ENCODE measurements at regions not wholly inside any gene's neighbourhood (a gene's known extent, or its start where the extent isn't known, plus 50 kb on each side); places are given as distances from the start of the nearest gene placed in this dataset.

DNA sequence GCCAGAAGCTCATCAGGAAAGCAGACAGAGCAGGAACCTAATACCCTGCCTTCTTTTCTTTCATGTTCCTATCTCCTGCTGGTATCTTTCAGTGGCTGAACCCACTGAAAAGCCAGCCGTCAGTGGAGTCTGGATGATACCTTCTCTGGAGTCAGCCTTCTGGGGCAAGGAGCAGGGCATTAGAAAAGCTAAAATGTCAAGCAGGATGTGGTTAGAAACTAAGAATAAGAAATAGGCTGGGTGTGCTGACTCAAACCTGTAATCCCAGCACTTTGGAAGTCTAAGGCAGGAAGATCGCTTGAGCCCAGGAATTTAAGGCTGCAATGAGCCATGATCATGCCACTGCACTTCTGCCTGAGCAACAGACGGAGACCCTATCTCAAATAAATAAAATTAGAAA lies 642.0 kb upstream of the FSHR start:
- DNase-seq = no peak
- TF ChIP-seq, protein P1, sequence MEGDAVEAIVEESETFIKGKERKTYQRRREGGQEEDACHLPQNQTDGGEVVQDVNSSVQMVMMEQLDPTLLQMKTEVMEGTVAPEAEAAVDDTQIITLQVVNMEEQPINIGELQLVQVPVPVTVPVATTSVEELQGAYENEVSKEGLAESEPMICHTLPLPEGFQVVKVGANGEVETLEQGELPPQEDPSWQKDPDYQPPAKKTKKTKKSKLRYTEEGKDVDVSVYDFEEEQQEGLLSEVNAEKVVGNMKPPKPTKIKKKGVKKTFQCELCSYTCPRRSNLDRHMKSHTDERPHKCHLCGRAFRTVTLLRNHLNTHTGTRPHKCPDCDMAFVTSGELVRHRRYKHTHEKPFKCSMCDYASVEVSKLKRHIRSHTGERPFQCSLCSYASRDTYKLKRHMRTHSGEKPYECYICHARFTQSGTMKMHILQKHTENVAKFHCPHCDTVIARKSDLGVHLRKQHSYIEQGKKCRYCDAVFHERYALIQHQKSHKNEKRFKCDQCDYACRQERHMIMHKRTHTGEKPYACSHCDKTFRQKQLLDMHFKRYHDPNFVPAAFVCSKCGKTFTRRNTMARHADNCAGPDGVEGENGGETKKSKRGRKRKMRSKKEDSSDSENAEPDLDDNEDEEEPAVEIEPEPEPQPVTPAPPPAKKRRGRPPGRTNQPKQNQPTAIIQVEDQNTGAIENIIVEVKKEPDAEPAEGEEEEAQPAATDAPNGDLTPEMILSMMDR (IDR thresholded peaks at IDR 0.05) = no peak
- H3K4me1 Mint-ChIP-seq (ENCODE audit: low read depth) = no peaks in the 10 kb centered on the region
- H3K9me3 Mint-ChIP-seq = peaks cover 60% of the 10 kb centered on the region
- H3K4me3 Mint-ChIP-seq = no peak overlapping the region
- H3K27me3 Mint-ChIP-seq (ENCODE audit: insufficient read depth) = no peaks in the 10 kb centered on the region
- H3K27ac Mint-ChIP-seq = no peak overlapping the region
- H3K36me3 Mint-ChIP-seq (ENCODE audit: low read depth) = no peaks in the 10 kb centered on the region; the same call in 1 of the 2 replicates

DNA sequence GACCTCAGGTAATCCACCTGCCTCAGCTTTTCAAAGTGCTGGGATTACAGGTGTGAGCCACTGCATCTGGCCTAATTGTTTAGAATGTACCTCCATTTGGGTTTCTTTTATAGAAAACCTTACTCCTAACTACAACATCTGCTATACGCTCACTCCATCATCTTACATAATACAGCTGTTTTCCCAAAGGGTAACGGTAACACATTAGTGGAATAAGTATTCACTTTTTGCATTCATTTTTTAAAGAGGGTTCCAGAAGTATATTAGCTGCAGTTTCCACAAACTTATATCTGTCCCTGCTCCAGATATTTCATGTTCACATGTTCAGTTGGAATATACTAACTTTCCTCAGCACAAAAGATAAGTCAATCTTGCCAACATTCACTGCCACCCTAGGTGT lies 640.1 kb upstream of the FSHR start:
- H3K4me1 Mint-ChIP-seq (ENCODE audit: low read depth) = no peaks in the 10 kb centered on the region
- H3K36me3 Mint-ChIP-seq (ENCODE audit: low read depth) = no peaks in the 10 kb centered on the region; the same call in 1 of the 2 replicates
- no peak for DNase-seq
- H3K9me3 Mint-ChIP-seq = peaks cover 46% of the 10 kb centered on the region
- H3K27ac Mint-ChIP-seq = no peak overlapping the region
- TF ChIP-seq, protein P1 (IDR thresholded peaks at IDR 0.05) = no peak
- H3K27me3 Mint-ChIP-seq (ENCODE audit: insufficient read depth) = no peaks in the 10 kb centered on the region
- H3K4me3 Mint-ChIP-seq = no peak overlapping the region

DNA sequence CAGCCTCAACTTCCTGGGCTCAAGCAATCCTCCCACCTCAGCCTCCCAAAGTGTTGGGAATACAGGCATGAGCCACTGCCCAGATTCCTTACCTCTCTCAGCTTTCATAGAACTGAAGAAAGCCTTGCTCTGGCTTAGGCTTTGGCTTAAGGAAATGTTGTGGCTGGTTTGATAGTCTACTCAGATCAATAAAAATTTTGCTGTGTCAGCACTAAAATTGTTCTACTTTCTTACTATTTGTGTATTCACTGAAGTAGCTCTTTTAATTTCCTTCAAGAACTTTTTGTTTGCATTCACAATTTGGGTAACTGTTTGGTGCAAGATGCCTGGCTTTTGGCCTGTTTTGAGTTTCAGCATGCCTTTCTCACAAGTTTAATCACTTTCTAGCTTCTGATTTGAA lies 634.0 kb upstream of the FSHR start:
- Mint-ChIP-seq H3K4me1 (ENCODE audit: low read depth) (no peaks in the 10 kb centered on the region), H3K27ac (no peak overlapping the region), H3K9me3 (peaks cover 38% of the 10 kb centered on the region), H3K4me3 (no peak overlapping the region), H3K27me3 (ENCODE audit: insufficient read depth) (no peaks in the 10 kb centered on the region; the same call in 1 of the 2 replicates), H3K36me3 (ENCODE audit: low read depth) (no peaks in the 10 kb centered on the region; the same call in 1 of the 2 replicates)
- TF ChIP-seq, protein P1 (IDR thresholded peaks at IDR 0.05) = no peak
- DNase-seq = no peak

DNA sequence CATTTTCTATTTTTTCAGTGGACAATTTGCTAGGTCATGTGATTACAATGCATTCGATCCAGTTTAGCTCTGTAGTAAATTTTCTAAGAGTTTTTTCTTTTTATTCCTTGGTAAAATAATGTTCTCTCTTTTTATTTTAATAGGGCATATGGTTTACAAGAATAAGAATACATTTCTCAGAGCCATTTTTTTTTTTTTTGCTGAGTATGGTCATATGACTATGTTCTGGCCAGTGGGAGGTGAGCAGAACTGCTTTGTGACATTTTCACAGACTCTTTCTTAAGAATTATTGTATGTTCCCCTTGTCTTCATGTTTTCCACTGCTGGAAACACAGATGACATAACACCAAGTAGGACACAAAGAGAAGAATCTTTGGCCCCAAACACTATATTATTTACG lies 626.6 kb upstream of the FSHR start:
- Mint-ChIP-seq H3K27ac (no peak overlapping the region), H3K36me3 (ENCODE audit: low read depth) (no peaks in the 10 kb centered on the region), H3K4me1 (ENCODE audit: low read depth) (no peaks in the 10 kb centered on the region), H3K4me3 (no peak overlapping the region), H3K9me3 (peaks cover 50% of the 10 kb centered on the region), H3K27me3 (ENCODE audit: insufficient read depth) (no peaks in the 10 kb centered on the region; the same call in none of the 2 replicates)
- no peak for DNase-seq
- TF ChIP-seq, protein P1 (IDR thresholded peaks at IDR 0.05) = no peak

DNA sequence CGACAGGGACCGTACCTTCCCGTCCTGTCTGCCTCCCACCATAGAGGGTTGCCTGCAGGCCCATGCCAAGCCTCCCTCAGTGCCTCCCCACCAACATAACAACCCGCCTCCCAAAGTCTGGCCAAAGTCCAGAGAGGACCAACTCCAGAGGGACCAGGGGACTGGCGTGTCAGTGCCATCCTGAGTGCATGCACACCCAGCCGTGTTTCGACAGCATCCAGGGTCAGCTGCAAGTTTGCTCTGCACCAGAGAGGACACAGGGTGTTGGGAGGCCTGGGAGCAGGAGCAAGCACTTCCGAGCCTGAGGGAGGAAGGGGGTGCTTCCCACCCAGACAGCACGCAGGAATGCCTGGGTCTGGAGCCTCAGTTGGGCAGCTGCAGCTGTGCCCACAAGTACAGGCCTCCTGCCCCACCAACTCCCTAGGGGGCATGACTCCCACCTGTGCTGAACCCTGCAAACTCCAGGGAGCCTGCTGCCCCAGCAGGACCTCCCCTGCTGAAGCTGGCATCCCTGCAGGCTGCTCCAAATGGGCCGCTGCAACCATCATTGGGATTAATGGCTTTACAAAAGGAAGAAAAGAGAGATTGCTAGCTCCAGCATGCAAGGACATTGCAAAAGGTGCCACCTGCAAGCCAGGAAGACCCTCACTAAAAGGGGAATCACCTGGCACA lies 618.1 kb upstream of the FSHR start:
- DNase-seq = no peak
- Mint-ChIP-seq H3K9me3 (peaks cover 23% of the 10 kb centered on the region), H3K27ac (no peak overlapping the region), H3K27me3 (ENCODE audit: insufficient read depth) (no peaks in the 10 kb centered on the region), H3K4me1 (ENCODE audit: low read depth) (no peaks in the 10 kb centered on the region), H3K4me3 (no peak overlapping the region), H3K36me3 (ENCODE audit: low read depth) (peaks cover 5% of the 10 kb centered on the region; the same call in 1 of the 2 replicates)
- TF ChIP-seq, protein P1 (IDR thresholded peaks at IDR 0.05) = no peak
